ENCODE measurements at regions not wholly inside any gene's neighbourhood (a gene's known extent, or its start where the extent isn't known, plus 50 kb on each side); places are given as distances from the start of the nearest gene placed in this dataset.
"Not testable (repeated sequence)": the region's sequence is repeated elsewhere in the genome, so short reads cannot be mapped to it uniquely, and the experiment has no call there.

DNA sequence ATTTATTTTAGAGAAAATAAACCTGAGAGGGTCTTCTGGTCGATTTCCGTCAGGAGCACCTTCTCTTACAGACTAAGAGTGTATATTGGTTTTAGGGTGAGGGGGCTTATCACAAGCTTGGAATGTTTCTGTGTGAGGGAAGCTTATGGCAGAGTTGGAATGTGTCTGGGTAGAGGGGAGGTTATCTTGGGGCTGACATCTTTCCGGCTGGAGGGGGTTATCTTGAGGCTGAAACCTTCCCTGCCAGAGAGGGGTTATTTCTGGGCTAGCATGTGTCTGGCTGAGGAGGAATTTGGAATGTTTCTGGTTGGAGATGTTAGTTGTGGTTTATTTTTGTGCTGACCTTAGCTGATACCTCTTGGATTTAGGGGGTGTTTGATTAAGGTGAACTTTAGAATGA lies 1312.1 kb downstream of the ADGRL3 start:
- H3K36me3 Mint-ChIP-seq (ENCODE audit: low read depth): peaks cover 3% of the 10 kb centered on the region
- TF ChIP-seq, protein P1, sequence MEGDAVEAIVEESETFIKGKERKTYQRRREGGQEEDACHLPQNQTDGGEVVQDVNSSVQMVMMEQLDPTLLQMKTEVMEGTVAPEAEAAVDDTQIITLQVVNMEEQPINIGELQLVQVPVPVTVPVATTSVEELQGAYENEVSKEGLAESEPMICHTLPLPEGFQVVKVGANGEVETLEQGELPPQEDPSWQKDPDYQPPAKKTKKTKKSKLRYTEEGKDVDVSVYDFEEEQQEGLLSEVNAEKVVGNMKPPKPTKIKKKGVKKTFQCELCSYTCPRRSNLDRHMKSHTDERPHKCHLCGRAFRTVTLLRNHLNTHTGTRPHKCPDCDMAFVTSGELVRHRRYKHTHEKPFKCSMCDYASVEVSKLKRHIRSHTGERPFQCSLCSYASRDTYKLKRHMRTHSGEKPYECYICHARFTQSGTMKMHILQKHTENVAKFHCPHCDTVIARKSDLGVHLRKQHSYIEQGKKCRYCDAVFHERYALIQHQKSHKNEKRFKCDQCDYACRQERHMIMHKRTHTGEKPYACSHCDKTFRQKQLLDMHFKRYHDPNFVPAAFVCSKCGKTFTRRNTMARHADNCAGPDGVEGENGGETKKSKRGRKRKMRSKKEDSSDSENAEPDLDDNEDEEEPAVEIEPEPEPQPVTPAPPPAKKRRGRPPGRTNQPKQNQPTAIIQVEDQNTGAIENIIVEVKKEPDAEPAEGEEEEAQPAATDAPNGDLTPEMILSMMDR (conservative IDR thresholded peaks at IDR 0.05): no peak
- peaks cover 12% of the 10 kb centered on the region for H3K4me1 Mint-ChIP-seq
- no peak overlapping the region for H3K4me3 Mint-ChIP-seq
- no peak overlapping the region for H3K27ac Mint-ChIP-seq (ENCODE audit: unreplicated experiment)
- peaks cover 4% of the 10 kb centered on the region for H3K9me3 Mint-ChIP-seq
- H3K27me3 Mint-ChIP-seq (ENCODE audit: low read depth): no peaks in the 10 kb centered on the region
- DNase-seq (ENCODE audit: low read depth, low spot score): no peak

DNA sequence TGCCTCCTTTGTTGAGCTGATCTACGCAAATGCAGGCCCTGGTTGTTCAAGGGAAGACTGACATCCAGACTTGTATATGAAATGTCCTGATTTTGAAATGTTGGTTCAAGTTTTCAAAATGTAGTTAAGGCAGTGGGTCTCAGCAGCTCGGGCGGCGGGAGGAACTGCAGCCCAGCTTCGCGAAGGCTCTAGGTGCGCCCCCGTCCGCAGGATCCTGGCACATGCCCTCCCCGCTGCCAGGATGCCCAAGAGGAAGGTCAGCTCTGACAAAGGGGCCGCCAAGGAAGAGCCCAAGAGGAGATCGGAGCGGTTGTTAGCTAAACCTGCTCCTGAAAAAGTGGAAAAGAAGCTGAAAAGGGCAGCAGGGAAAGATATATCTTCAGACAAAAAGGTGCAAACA lies 1310.1 kb downstream of the ADGRL3 start:
- TF ChIP-seq, protein P1 (conservative IDR thresholded peaks at IDR 0.05): no peak
- peaks cover 4% of the 10 kb centered on the region for H3K9me3 Mint-ChIP-seq
- no peaks in the 10 kb centered on the region for H3K27me3 Mint-ChIP-seq (ENCODE audit: low read depth)
- H3K4me1 Mint-ChIP-seq: peaks cover 8% of the 10 kb centered on the region
- no peak for DNase-seq (ENCODE audit: low read depth, low spot score)
- peaks cover 3% of the 10 kb centered on the region for H3K36me3 Mint-ChIP-seq (ENCODE audit: low read depth)
- no peak overlapping the region for H3K27ac Mint-ChIP-seq (ENCODE audit: unreplicated experiment)
- H3K4me3 Mint-ChIP-seq: no peak overlapping the region

DNA sequence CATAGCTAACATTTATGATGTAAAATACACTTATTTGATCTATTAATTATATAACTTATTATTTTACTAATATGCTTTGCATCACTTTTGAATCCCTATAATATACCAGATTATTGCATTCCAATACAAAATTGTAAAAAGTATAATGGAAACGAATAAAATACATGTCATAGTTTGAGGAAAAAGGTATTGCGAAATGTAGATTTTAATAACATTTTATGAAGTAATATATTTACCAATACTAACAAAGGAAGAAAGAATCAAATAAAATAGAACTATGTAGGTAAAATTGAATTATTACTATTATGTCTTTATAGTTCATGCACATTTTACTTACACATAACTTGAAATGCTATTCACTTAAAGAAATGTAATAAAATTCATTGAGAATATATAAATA lies 1300.2 kb downstream of the ADGRL3 start:
- Mint-ChIP-seq H3K27me3 (ENCODE audit: low read depth) (no peaks in the 10 kb centered on the region), H3K27ac (ENCODE audit: unreplicated experiment) (no peak overlapping the region), H3K4me3 (no peak overlapping the region), H3K36me3 (ENCODE audit: low read depth) (no peaks in the 10 kb centered on the region), H3K4me1 (no peaks in the 10 kb centered on the region), H3K9me3 (no peaks in the 10 kb centered on the region)
- no peak for DNase-seq (ENCODE audit: low read depth, low spot score)
- TF ChIP-seq, protein P1 (conservative IDR thresholded peaks at IDR 0.05): no peak

DNA sequence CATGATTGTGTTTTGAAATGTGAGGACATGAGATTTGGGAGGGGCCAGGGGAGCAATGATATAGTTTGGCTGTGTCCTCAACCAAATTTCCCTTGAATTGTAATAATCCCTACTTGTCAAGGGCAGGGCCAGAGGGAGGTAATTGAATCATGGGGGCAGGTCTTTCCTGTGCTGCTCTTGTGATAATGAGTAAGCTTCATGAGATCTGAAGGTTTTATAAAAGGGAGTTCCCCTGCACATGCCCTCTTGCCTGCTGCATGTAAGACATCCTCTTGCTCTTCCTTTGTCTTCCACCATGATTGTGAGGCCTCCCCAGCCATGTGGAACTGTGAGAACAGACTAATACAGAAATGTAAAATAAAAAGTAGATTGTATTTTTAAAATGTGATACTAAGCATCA lies 1294.9 kb downstream of the ADGRL3 start:
- DNase-seq (ENCODE audit: low read depth, low spot score): no peak
- peaks cover 6% of the 10 kb centered on the region for H3K4me1 Mint-ChIP-seq

DNA sequence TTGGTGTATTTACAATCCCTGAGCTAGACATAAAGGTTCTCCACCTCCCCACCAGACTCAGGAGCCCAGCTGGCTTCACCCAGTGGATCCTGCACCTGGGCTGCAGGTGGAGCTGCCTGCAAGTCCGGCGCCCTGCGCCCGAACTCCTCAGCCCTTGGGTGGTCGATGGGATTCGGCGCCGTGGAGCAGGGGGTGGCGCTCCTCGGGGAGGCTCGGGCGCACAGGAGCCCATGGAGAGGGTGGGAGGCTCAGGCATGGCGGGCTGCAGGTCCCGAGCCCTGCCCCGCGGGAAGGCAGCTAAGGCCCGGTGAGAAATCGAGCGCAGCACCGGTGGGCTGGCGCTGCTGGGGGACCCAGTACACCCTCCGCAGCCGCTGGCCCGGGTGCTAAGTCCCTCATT lies 1291.6 kb downstream of the ADGRL3 start:
- H3K4me3 Mint-ChIP-seq; H3K27ac Mint-ChIP-seq (ENCODE audit: unreplicated experiment); H3K36me3 Mint-ChIP-seq (ENCODE audit: low read depth); DNase-seq (ENCODE audit: low read depth, low spot score); H3K27me3 Mint-ChIP-seq (ENCODE audit: low read depth); H3K9me3 Mint-ChIP-seq; H3K4me1 Mint-ChIP-seq: not testable (repeated sequence)

More for the DNA sequence above, 1294.9 kb downstream of the ADGRL3 start:
- H3K36me3 Mint-ChIP-seq (ENCODE audit: low read depth): no peaks in the 10 kb centered on the region
- H3K27ac Mint-ChIP-seq (ENCODE audit: unreplicated experiment): no peak overlapping the region
- no peak overlapping the region for H3K4me3 Mint-ChIP-seq
- no peaks in the 10 kb centered on the region for H3K27me3 Mint-ChIP-seq (ENCODE audit: low read depth)
- peaks cover 10% of the 10 kb centered on the region for H3K9me3 Mint-ChIP-seq
- TF ChIP-seq, protein P1 (conservative IDR thresholded peaks at IDR 0.05): no peak

DNA sequence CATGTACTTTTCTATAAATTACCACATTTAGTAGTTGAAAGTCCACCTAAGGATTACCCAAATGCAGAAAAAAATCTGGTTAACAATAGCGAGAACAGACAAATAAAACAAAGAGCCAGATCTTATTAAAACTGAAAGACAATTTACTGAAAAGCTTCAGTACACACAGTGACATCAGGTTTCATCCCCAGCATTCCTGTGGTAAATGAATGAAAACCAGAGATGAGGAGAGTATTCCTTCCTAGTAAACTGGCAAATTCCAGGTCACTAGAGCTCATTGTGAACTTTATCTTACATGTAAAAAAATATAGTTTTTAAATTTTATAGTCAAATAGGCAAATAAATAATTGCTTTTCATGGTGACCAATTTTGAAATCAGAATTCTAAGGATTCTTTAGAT lies 1290.5 kb downstream of the ADGRL3 start:
- Mint-ChIP-seq H3K4me3 (no peak overlapping the region), H3K27ac (ENCODE audit: unreplicated experiment) (no peak overlapping the region), H3K9me3 (peaks cover 10% of the 10 kb centered on the region), H3K36me3 (ENCODE audit: low read depth) (no peaks in the 10 kb centered on the region), H3K27me3 (ENCODE audit: low read depth) (no peaks in the 10 kb centered on the region), H3K4me1 (peaks cover 6% of the 10 kb centered on the region)
- no peak for DNase-seq (ENCODE audit: low read depth, low spot score)
- TF ChIP-seq, protein P1 (conservative IDR thresholded peaks at IDR 0.05): no peak

Measured in neural crest cell (in vitro differentiated cells).